IMR-90 (cell line): ENCODE measurements at regions not wholly inside any gene's neighbourhood (a gene's known extent, or its start where the extent isn't known, plus 50 kb on each side); places are given as distances from the start of the nearest gene placed in this dataset.

Source experiments
- POLR2A ChIP-seq: IDR thresholded peaks from 2 replicates; pipeline ENCODE4 v1.6.1; 2012; ENCODE audit warnings: mild to moderate bottlenecking, low read depth, low read length
- RAD21 ChIP-seq: IDR thresholded peaks from 2 replicates; pipeline ENCODE4 v1.6.1; 2012; ENCODE audit warnings: low read length, improper control_type of control experiment
- TF ChIP-seq, protein P1 (sequence below): conservative IDR thresholded peaks from 2 replicates; pipeline ENCODE4 v1.5.1; 2012; ENCODE audit warnings: mild to moderate bottlenecking, low read depth, low read length, improper control_type of control experiment
- TF ChIP-seq, protein P2 (sequence below): fragments of 150-350 bp; IDR thresholded peaks from 2 replicates; pipeline ENCODE4 v1.6.1; 2016; ENCODE audit warnings: low read depth, mild to moderate bottlenecking, low read length, moderate library complexity, borderline replicate concordance

DNA sequence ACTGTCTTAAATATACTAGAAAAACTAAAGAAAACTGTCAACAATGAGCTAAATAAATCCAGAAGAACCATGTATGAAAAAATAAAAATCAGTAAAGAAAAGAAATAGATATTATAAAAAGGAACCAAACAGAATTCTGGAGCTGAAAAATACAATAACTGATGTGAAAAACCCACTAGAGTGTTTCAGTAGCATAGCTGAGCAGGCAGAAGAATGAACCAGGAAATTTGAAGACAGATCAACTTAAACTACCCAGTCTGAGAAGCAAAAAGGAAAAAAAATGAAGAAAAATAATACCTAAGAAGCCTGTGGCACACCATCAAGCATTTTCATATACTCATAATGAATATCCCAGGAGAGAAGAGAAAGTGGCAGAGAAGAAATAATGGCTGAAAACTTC lies 240.1 kb upstream of the RXFP2 start:
- TF ChIP-seq POLR2A (no peak), RAD21 (no peak)
- TF ChIP-seq, protein P1, sequence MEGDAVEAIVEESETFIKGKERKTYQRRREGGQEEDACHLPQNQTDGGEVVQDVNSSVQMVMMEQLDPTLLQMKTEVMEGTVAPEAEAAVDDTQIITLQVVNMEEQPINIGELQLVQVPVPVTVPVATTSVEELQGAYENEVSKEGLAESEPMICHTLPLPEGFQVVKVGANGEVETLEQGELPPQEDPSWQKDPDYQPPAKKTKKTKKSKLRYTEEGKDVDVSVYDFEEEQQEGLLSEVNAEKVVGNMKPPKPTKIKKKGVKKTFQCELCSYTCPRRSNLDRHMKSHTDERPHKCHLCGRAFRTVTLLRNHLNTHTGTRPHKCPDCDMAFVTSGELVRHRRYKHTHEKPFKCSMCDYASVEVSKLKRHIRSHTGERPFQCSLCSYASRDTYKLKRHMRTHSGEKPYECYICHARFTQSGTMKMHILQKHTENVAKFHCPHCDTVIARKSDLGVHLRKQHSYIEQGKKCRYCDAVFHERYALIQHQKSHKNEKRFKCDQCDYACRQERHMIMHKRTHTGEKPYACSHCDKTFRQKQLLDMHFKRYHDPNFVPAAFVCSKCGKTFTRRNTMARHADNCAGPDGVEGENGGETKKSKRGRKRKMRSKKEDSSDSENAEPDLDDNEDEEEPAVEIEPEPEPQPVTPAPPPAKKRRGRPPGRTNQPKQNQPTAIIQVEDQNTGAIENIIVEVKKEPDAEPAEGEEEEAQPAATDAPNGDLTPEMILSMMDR: no peak
- TF ChIP-seq, protein P2, sequence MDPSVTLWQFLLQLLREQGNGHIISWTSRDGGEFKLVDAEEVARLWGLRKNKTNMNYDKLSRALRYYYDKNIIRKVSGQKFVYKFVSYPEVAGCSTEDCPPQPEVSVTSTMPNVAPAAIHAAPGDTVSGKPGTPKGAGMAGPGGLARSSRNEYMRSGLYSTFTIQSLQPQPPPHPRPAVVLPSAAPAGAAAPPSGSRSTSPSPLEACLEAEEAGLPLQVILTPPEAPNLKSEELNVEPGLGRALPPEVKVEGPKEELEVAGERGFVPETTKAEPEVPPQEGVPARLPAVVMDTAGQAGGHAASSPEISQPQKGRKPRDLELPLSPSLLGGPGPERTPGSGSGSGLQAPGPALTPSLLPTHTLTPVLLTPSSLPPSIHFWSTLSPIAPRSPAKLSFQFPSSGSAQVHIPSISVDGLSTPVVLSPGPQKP: no peak
